GM19463 (cell line): ENCODE measurements at regions not wholly inside any gene's neighbourhood (a gene's known extent, or its start where the extent isn't known, plus 50 kb on each side); places are given as distances from the start of the nearest gene placed in this dataset.

Source experiments
- ATAC-seq: cut with Tn5 transposase; IDR thresholded peaks from one replicate; pipeline ENCODE4 v1.9.1; 2021; ENCODE audit warnings: mild to moderate bottlenecking, moderate library complexity; ENCODE audit not compliant: unreplicated experiment

GRCh38 chr7:10222976-10223375 lies 750.7 kb upstream of the PHF14 start:
- no peak for ATAC-seq

- no peak for ATAC-seq
These were observed 748.4 kb upstream of the PHF14 start for GRCh38 chr7:10225275-10225674.

- no peak for ATAC-seq
These were observed 736.4 kb upstream of the PHF14 start for GRCh38 chr7:10237306-10237705.

GRCh38 chr7:10238641-10239040 lies 735.0 kb upstream of the PHF14 start:
- ATAC-seq: no peak

GRCh38 chr7:10239695-10240345 lies 733.9 kb upstream of the PHF14 start:
- ATAC-seq: no peak

- ATAC-seq: no peak
These were observed 728.3 kb upstream of the PHF14 start for GRCh38 chr7:10245406-10245805.

GRCh38 chr7:10257438-10257837 lies 716.2 kb upstream of the PHF14 start:
- no peak for ATAC-seq

GRCh38 chr7:10266976-10267375 lies 706.7 kb upstream of the PHF14 start:
- no peak for ATAC-seq

- no peak for ATAC-seq
These were observed 705.6 kb upstream of the PHF14 start for GRCh38 chr7:10268034-10268433.

GRCh38 chr7:10282909-10283308 lies 690.8 kb upstream of the PHF14 start:
- no peak for ATAC-seq

GRCh38 chr7:10284001-10284400 lies 689.7 kb upstream of the PHF14 start:
- no peak for ATAC-seq

- no peak for ATAC-seq
These were observed 674.3 kb upstream of the PHF14 start for GRCh38 chr7:10299384-10299783.

- no peak for ATAC-seq
These were observed 673.1 kb upstream of the PHF14 start for GRCh38 chr7:10300577-10300976.

GRCh38 chr7:10308276-10308675 lies 665.4 kb upstream of the PHF14 start:
- no peak for ATAC-seq

- no peak for ATAC-seq
These were observed 660.7 kb upstream of the PHF14 start for GRCh38 chr7:10312942-10313341.

GRCh38 chr7:10315881-10316280 lies 657.8 kb upstream of the PHF14 start:
- no peak for ATAC-seq

GRCh38 chr7:10316488-10316887 lies 657.2 kb upstream of the PHF14 start:
- no peak for ATAC-seq

- no peak for ATAC-seq
These were observed 648.3 kb upstream of the PHF14 start for GRCh38 chr7:10325395-10325794.

- ATAC-seq: no peak
These were observed 630.6 kb upstream of the PHF14 start for GRCh38 chr7:10343108-10343507.

- no peak for ATAC-seq
These were observed 627.6 kb upstream of the PHF14 start for GRCh38 chr7:10346032-10346431.

GRCh38 chr7:10355816-10356215 lies 617.9 kb upstream of the PHF14 start:
- ATAC-seq: no peak

GRCh38 chr7:10360050-10360449 lies 613.6 kb upstream of the PHF14 start:
- ATAC-seq: no peak

- no peak for ATAC-seq
These were observed 571.9 kb upstream of the PHF14 start for GRCh38 chr7:10401793-10402192.
